CD4-positive, alpha-beta T cell (primary cell): ENCODE measurements at regions not wholly inside any gene's neighbourhood (a gene's known extent, or its start where the extent isn't known, plus 50 kb on each side); places are given as distances from the start of the nearest gene placed in this dataset.

ENCODE experiments used
- ATAC-seq: fragments of 200-7000 bp; cut with Tn5 transposase; one replicate; pipeline ENCODE4 v1.10.0; 2022; ENCODE audit warnings: mild to moderate bottlenecking; ENCODE audit not compliant: poor library complexity
- CTCF ChIA-PET: fragments of 350-600 bp; sonication (Branson Sonifier 250); formaldehyde crosslinking; loops from one replicate; lab custom pipeline; 2021; ENCODE audit warnings: antibody characterized with exemption, inconsistent platforms; lab: Charles Lee
- POLR2A ChIA-PET: fragments of 350-600 bp; sonication (Branson Sonifier 250); formaldehyde crosslinking; loops from one replicate; lab custom pipeline; 2021; ENCODE audit warnings: antibody characterized with exemption, inconsistent platforms; lab: Charles Lee
- DNase-seq, 14 experiments: peaks; one replicate each; pipeline ENCODE4 v3.0.0-alpha.2; 2013 to 2020; ENCODE audit warnings: mixed read lengths in 2 of 14
- H3K27ac ChIP-seq, 2 donors: one replicate each; pipeline versions ENCODE4 v1.5.1 to v1.7.0; 2013; ENCODE audit warnings: low read length in 2 of 2, low read depth in 1 of 2, mild to moderate bottlenecking in 1 of 2
- H3K27me3 ChIP-seq, 2 experiments: 1 replicate in 1 of 2; 2 replicates in 1 of 2; pipeline versions ENCODE4 v1.6.1 to v1.7.0; 2013; ENCODE audit warnings: low read length in 2 of 2, control low read depth in 1 of 2, mild to moderate bottlenecking in 1 of 2, moderate library complexity in 1 of 2; ENCODE audit not compliant: insufficient read depth in 2 of 2, control insufficient read depth in 1 of 2
- H3K36me3 ChIP-seq: one replicate; pipeline ENCODE4 v1.6.1; 2013; ENCODE audit warnings: low read length, control low read depth; ENCODE audit not compliant: insufficient read depth
- H3K4me1 ChIP-seq: one replicate; pipeline ENCODE4 v1.6.1; 2013; ENCODE audit warnings: low read length, control low read depth; ENCODE audit not compliant: insufficient read depth
- H3K4me3 ChIP-seq: one replicate; pipeline ENCODE4 v1.5.1; 2013; ENCODE audit warnings: mild to moderate bottlenecking, low read length, moderate library complexity
- H3K9me3 ChIP-seq, 2 experiments: 1 replicate in 1 of 2; 2 replicates in 1 of 2; pipeline versions ENCODE4 v1.6.1 to v1.7.0; 2013; ENCODE audit warnings: low read length in 2 of 2, mild to moderate bottlenecking in 2 of 2, control low read depth in 1 of 2, moderate library complexity in 1 of 2; ENCODE audit not compliant: control insufficient read depth in 1 of 2, insufficient read depth in 1 of 2
- H3K27ac Mint-ChIP-seq: one replicate; pipeline ENCODE4 v1.8.0; 2020; ENCODE audit warnings: mixed read lengths
- H3K27me3 Mint-ChIP-seq: one replicate; pipeline ENCODE4 v1.8.0; 2021; ENCODE audit warnings: mixed read lengths
- H3K36me3 Mint-ChIP-seq: one replicate; pipeline ENCODE4 v1.8.0; 2021; ENCODE audit warnings: low read depth, mixed read lengths
- H3K4me1 Mint-ChIP-seq: one replicate; pipeline ENCODE4 v1.8.0; 2021; ENCODE audit warnings: low read depth, mixed read lengths
- H3K4me3 Mint-ChIP-seq: one replicate; pipeline ENCODE4 v1.8.0; 2020; ENCODE audit warnings: mild to moderate bottlenecking, mixed read lengths
- H3K9me3 Mint-ChIP-seq: one replicate; pipeline ENCODE4 v1.8.0; 2020; ENCODE audit warnings: mixed read lengths
- CTCF ChIP-seq: fragments of 200-600 bp; IDR thresholded peaks from one replicate; pipeline ENCODE4 v1.8.0; 2022; ENCODE audit warnings: antibody characterized with exemption, mild to moderate bottlenecking
- intact Hi-C, 2 experiments: fragments of 100-400 bp; cut with DNase I in 1 of 2; cut with micrococcal nuclease in 1 of 2; formaldehyde crosslinking; loops; one replicate each; pipeline versions ENCODE4 v1.15.1 to v1.9.0; 2023 to 2025; cut with DNase I, micrococcal nuclease

- Histone ChIP-seq H3K36me3 (no peaks in the 10 kb centered on the region), H3K9me3 (peaks cover 0 to 11% of the 10 kb centered on the region in 2 experiments), H3K27ac (no peak overlapping the region), H3K27me3 (no peaks in the 10 kb centered on the region), H3K4me1 (no peaks in the 10 kb centered on the region), H3K4me3 (no peak overlapping the region)
- DNase-seq: no peak
- Mint-ChIP-seq H3K4me1 (no peaks in the 10 kb centered on the region), H3K27me3 (no peaks in the 10 kb centered on the region), H3K27ac (no peak overlapping the region), H3K9me3 (peaks cover 7% of the 10 kb centered on the region), H3K4me3 (no peak overlapping the region), H3K36me3 (no peaks in the 10 kb centered on the region)
- no peak for TF ChIP-seq CTCF
- ATAC-seq: no peak
- ChIA-PET POLR2A (no interaction called here), CTCF (no interaction called here)
- intact Hi-C loops: no loop called here
These were observed 367.2 kb downstream of the FIGN start for GRCh38 chr2:163368655-163369054.

GRCh38 chr2:163367825-163368582 is 367.8 kb downstream of the FIGN start:
- Histone ChIP-seq H3K4me3 (no peak overlapping the region), H3K27ac (no peak overlapping the region), H3K4me1 (no peaks in the 10 kb centered on the region), H3K9me3 (peaks cover 0 to 11% of the 10 kb centered on the region in 2 experiments), H3K27me3 (no peaks in the 10 kb centered on the region), H3K36me3 (no peaks in the 10 kb centered on the region)
- intact Hi-C loops: no loop called here
- Mint-ChIP-seq H3K9me3 (peaks cover 8% of the 10 kb centered on the region), H3K27me3 (no peaks in the 10 kb centered on the region), H3K4me3 (no peak overlapping the region), H3K36me3 (no peaks in the 10 kb centered on the region), H3K27ac (no peak overlapping the region), H3K4me1 (no peaks in the 10 kb centered on the region)
- DNase-seq (no peak), ATAC-seq (no peak)
- POLR2A ChIA-PET: no interaction called here
- TF ChIP-seq CTCF: no peak
- CTCF ChIA-PET: no interaction called here

- no peaks in the 10 kb centered on the region for H3K36me3 ChIP-seq
- intact Hi-C loops: no loop called here
- no peak overlapping the region for H3K27ac ChIP-seq
- ChIA-PET CTCF (no interaction called here), POLR2A (no interaction called here)
- Mint-ChIP-seq H3K9me3 (peaks cover 2% of the 10 kb centered on the region), H3K27ac (no peak overlapping the region), H3K4me3 (no peak overlapping the region), H3K36me3 (no peaks in the 10 kb centered on the region), H3K4me1 (no peaks in the 10 kb centered on the region), H3K27me3 (no peaks in the 10 kb centered on the region)
- no peak overlapping the region for H3K4me3 ChIP-seq
- H3K4me1 ChIP-seq: no peaks in the 10 kb centered on the region
- H3K27me3 ChIP-seq: no peaks in the 10 kb centered on the region
- TF ChIP-seq CTCF: no peak
- peaks cover 0 to 8% of the 10 kb centered on the region in 2 experiments for H3K9me3 ChIP-seq
- DNase-seq (no peak), ATAC-seq (no peak)
These were observed 371.1 kb downstream of the FIGN start for GRCh38 chr2:163364736-163365135.
